Neural cell (in vitro differentiated cells): ENCODE measurements at regions not wholly inside any gene's neighbourhood (a gene's known extent, or its start where the extent isn't known, plus 50 kb on each side); places are given as distances from the start of the nearest gene placed in this dataset.

Experiments
- H2AFZ ChIP-seq: fragments of 200-600, 300-800 bp; sonication (generic), shearing (Covaris generic); 2 replicates; pipeline ENCODE4 v1.6.0; 2014; ENCODE audit warnings: low read depth, mild to moderate bottlenecking, antibody characterized with exemption, low read length, moderate library complexity
- H3F3A ChIP-seq: fragments of 200-600 bp; shearing (Covaris generic); 2 replicates; pipeline ENCODE4 v1.6.1; 2016; ENCODE audit warnings: mild to moderate bottlenecking, moderate library complexity, mixed read lengths, antibody characterized with exemption, low read length; ENCODE audit not compliant: insufficient read depth, poor library complexity, severe bottlenecking
- H3K27ac ChIP-seq: fragments of 200-600, 300-800 bp; sonication (generic), shearing (Covaris generic); 2 replicates; pipeline ENCODE4 v1.5.1; 2014; ENCODE audit warnings: mild to moderate bottlenecking, low read length, moderate library complexity
- H3K27me3 ChIP-seq: fragments of 300-800, 200-600 bp; sonication (generic), shearing (Covaris generic); 2 replicates; pipeline ENCODE4 v1.6.0; 2014; ENCODE audit warnings: mild to moderate bottlenecking, low read depth, low read length, moderate library complexity; ENCODE audit not compliant: insufficient read depth
- H3K36me3 ChIP-seq: fragments of 300-800, 200-600 bp; sonication (generic), shearing (Covaris generic); 2 replicates; pipeline ENCODE4 v1.5.1; 2014; ENCODE audit warnings: mild to moderate bottlenecking, antibody characterized with exemption, low read length, moderate library complexity; ENCODE audit not compliant: insufficient read depth
- H3K4me2 ChIP-seq: fragments of 300-800, 200-600 bp; sonication (generic), shearing (Covaris generic); 2 replicates; pipeline ENCODE4 v1.6.0; 2014; ENCODE audit warnings: mild to moderate bottlenecking, low read length
- H3K4me3 ChIP-seq: fragments of 300-800, 200-600 bp; sonication (generic), shearing (Covaris generic); 2 replicates; pipeline ENCODE4 v1.5.1; 2014; ENCODE audit warnings: mild to moderate bottlenecking, low read length, moderate library complexity
- H3K79me2 ChIP-seq: fragments of 200-600 bp; shearing (Covaris generic); replicated peaks from 2 replicates; pipeline ENCODE4 v1.6.0; 2014; ENCODE audit warnings: mild to moderate bottlenecking, low read length, moderate library complexity; ENCODE audit not compliant: insufficient read depth
- H3K9ac ChIP-seq: fragments of 300-800, 200-600 bp; sonication (generic), shearing (Covaris generic); 2 replicates; pipeline ENCODE4 v1.6.1; 2016; ENCODE audit warnings: mild to moderate bottlenecking, low read length, mixed read lengths
- H3K9me2 ChIP-seq: fragments of 200-600 bp; shearing (Covaris generic); 2 replicates; pipeline ENCODE4 v1.6.1; 2016; ENCODE audit warnings: mild to moderate bottlenecking, low read length, mixed read lengths; ENCODE audit not compliant: insufficient read depth
- H3K9me3 ChIP-seq: fragments of 200-600, 300-800 bp; sonication (generic), shearing (Covaris generic); 2 replicates; pipeline ENCODE4 v1.6.1; 2016; ENCODE audit warnings: mild to moderate bottlenecking, mixed run types, low read length, moderate library complexity, mixed read lengths
- H4K20me1 ChIP-seq: fragments of 200-600 bp; shearing (Covaris generic); 2 replicates; pipeline ENCODE4 v1.6.1; 2016; ENCODE audit warnings: mild to moderate bottlenecking, mixed run types; ENCODE audit not compliant: insufficient read depth
- EP300 ChIP-seq: fragments of 450-650 bp; conservative IDR thresholded peaks from 2 replicates; pipeline ENCODE4 v1.6.1; 2014; ENCODE audit warnings: antibody characterized with exemption, mild to moderate bottlenecking, moderate library complexity; ENCODE audit not compliant: poor library complexity, severe bottlenecking
- EZH2 ChIP-seq: fragments of 200-600, 300-800 bp; shearing (Covaris generic), sonication (generic); IDR thresholded peaks from 2 replicates; pipeline ENCODE4 v1.6.1; 2014; ENCODE audit warnings: antibody characterized with exemption, low read length, borderline replicate concordance, mild to moderate bottlenecking; ENCODE audit not compliant: insufficient read depth, poor library complexity, severe bottlenecking
- MXI1 ChIP-seq: fragments of 450-650 bp; conservative IDR thresholded peaks from 2 replicates; pipeline ENCODE4 v1.6.1; 2014; ENCODE audit warnings: antibody characterized with exemption, mild to moderate bottlenecking; ENCODE audit not compliant: poor library complexity, severe bottlenecking
- POLR2AphosphoS5 ChIP-seq: IDR thresholded peaks from 2 replicates; pipeline ENCODE4 v1.6.1; 2012
- RAD21 ChIP-seq: fragments of 450-650 bp; conservative IDR thresholded peaks from 2 replicates; pipeline ENCODE4 v1.6.1; 2014; ENCODE audit warnings: antibody characterized with exemption, mild to moderate bottlenecking, moderate library complexity
- REST ChIP-seq: IDR thresholded peaks from 2 replicates; pipeline ENCODE4 v1.6.1; 2012; ENCODE audit warnings: borderline replicate concordance
- SMC3 ChIP-seq: fragments of 450-650 bp; conservative IDR thresholded peaks from 2 replicates; pipeline ENCODE4 v1.6.1; 2014; ENCODE audit warnings: antibody characterized with exemption, mild to moderate bottlenecking, moderate library complexity; ENCODE audit not compliant: poor library complexity
- TAF1 ChIP-seq: IDR thresholded peaks from 2 replicates; pipeline ENCODE4 v1.6.1; 2012; ENCODE audit warnings: low read depth
- TF ChIP-seq, protein P1 (sequence below): fragments of 450-650 bp; IDR thresholded peaks from 2 replicates; pipeline ENCODE4 v1.5.1; 2014; ENCODE audit warnings: antibody characterized with exemption, mild to moderate bottlenecking, moderate library complexity; ENCODE audit not compliant: poor library complexity, severe bottlenecking

DNA sequence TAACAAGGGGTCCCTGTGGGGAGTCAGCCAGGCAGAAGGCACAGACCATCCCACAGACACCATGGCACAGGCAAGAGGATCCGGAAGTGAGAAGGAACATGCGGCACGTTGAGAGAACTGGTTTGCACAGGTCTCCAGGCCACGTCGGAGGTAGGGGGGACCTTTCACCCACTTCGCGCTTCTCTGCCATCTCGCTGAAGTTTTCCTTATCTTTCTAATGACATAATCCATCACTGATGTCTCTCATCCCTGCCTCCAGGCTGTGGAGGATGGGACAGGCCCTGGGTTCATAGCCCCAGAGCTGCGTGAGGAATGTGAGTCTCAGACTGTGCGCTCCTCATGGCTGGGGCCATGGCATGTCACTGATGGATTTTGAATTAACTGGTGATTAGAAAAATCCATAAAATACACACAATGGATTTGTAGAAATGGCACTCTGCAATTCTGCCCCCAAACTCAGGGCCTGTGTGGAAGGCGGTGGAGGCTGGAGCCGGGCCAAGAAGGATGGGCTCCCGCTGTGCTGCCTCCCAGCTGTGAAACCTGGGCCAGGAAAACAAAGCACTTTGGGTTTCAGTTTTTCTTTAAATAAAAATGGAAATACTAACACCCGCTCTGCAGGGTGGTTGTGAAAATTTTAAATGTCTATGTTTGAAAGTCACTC, 113.3 kb upstream of the ALKAL2 start:
- H3K9me2 ChIP-seq: no peaks in the 10 kb centered on the region
- H3K27me3 ChIP-seq: no peaks in the 10 kb centered on the region
- no peak overlapping the region for H3K9ac ChIP-seq
- TF ChIP-seq SMC3 (no peak), RAD21 (no peak), TAF1 (no peak), MXI1 (no peak), POLR2AphosphoS5 (no peak), EZH2 (no peak), EP300 (no peak)
- TF ChIP-seq, protein P1, sequence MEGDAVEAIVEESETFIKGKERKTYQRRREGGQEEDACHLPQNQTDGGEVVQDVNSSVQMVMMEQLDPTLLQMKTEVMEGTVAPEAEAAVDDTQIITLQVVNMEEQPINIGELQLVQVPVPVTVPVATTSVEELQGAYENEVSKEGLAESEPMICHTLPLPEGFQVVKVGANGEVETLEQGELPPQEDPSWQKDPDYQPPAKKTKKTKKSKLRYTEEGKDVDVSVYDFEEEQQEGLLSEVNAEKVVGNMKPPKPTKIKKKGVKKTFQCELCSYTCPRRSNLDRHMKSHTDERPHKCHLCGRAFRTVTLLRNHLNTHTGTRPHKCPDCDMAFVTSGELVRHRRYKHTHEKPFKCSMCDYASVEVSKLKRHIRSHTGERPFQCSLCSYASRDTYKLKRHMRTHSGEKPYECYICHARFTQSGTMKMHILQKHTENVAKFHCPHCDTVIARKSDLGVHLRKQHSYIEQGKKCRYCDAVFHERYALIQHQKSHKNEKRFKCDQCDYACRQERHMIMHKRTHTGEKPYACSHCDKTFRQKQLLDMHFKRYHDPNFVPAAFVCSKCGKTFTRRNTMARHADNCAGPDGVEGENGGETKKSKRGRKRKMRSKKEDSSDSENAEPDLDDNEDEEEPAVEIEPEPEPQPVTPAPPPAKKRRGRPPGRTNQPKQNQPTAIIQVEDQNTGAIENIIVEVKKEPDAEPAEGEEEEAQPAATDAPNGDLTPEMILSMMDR: no peak
- no peak overlapping the region for H3K4me2 ChIP-seq
- no peaks in the 10 kb centered on the region for H3K36me3 ChIP-seq
- no peaks in the 10 kb centered on the region for H3K79me2 ChIP-seq
- H2AFZ ChIP-seq: no peak overlapping the region
- no peaks in the 10 kb centered on the region for H3F3A ChIP-seq
- no peak overlapping the region for H3K4me3 ChIP-seq
- no peaks in the 10 kb centered on the region for H3K9me3 ChIP-seq
- H4K20me1 ChIP-seq: no peaks in the 10 kb centered on the region
- no peak overlapping the region for H3K27ac ChIP-seq

DNA sequence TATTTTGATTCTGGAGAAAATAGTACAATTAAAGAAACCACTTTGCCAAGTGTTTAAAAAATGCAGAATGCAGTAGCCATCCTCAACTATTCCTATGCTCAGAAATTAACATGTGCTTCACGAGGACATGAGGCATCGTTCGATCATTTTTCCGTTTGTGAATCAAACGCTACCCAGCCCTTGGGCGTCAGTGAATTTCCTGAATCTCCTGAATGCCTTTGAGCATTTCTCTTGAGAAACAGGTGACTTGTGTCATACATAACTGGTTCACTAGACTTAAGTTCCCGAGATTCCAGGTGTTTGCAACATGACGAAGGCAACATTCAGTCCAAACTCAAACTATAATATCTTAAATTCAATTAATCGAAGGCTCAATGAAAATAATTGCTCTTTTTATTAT, 110.0 kb upstream of the ALKAL2 start:
- no peaks in the 10 kb centered on the region for H3K36me3 ChIP-seq
- no peaks in the 10 kb centered on the region for H4K20me1 ChIP-seq
- no peaks in the 10 kb centered on the region for H3K9me3 ChIP-seq
- no peak overlapping the region for H3K9ac ChIP-seq
- no peak overlapping the region for H2AFZ ChIP-seq
- no peaks in the 10 kb centered on the region for H3K27me3 ChIP-seq
- H3K79me2 ChIP-seq: no peaks in the 10 kb centered on the region
- H3F3A ChIP-seq: no peaks in the 10 kb centered on the region
- TF ChIP-seq RAD21 (no peak), EP300 (no peak), REST (no peak)
- TF ChIP-seq, protein P1: no peak
- H3K4me2 ChIP-seq: no peak overlapping the region
- no peak overlapping the region for H3K4me3 ChIP-seq
- no peak overlapping the region for H3K27ac ChIP-seq
- no peaks in the 10 kb centered on the region for H3K9me2 ChIP-seq
